Forelimb muscle (tissue), 1 donor: ENCODE measurements at regions not wholly inside any gene's neighbourhood (a gene's known extent, or its start where the extent isn't known, plus 50 kb on each side); places are given as distances from the start of the nearest gene placed in this dataset.

Experiments
- DNase-seq: peaks from one replicate; pipeline ENCODE4 v3.0.0-alpha.2; 2013; ENCODE audit warnings: low read depth

DNA sequence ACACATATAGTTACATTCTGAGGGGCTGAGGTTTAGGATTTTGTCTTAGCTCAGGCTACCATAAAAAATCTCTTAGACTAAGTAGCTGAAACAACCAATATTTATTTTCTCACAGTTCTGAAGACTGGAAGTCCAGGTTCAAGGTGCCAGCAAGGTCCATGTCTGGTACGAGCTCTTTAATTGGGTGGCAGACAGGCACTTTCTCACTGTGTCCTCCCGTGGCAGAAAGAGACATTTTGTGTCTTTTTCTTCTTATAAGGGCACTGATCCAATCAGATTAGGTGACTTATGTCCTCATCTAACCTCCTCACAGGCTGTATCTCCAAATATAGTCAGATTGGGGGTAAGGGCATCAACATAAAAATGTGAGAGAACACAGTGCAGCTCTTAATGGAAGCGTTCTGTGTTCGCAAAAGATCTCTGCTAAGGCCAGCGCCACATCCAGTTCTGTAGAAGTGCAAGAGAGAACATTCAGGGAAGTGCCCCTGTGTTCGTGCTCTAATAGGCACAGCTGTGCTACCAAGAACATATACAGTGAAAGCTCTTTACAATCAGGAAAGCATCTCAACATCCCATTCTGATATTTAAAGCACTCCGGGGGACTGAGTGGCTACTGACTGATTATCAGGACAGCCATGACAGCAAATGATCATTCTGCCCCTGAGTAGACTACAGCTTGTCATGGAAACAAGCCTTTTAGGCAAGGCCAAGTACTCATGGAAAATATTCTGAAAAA lies 819.2 kb downstream of the LIG4 start:
- DNase-seq = no peak

GRCh38 chr13:107392205-107392604 lies 823.1 kb downstream of the LIG4 start:
- DNase-seq = no peak

DNA sequence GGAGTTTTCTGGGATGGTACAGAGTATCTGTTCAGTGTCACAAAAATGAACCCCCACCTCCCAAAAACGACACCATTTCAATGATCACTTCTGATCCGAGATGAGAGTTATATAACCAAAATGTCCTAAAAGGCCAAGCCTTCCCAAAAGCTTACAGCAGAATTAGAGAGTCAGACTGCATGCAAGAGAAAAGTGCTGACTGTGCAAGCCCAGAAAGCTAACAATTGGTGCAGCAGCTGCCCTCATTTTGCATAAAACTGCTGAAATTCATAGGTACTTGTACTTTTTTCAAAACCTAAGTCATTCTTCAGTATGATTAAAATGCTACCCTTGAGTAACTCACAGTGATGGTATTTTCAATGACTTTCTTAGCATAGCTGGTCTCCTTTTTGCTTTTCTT lies 819.6 kb upstream of the ARGLU1 start:
- no peak for DNase-seq

GRCh38 chr13:107379407-107380155 lies 811.6 kb upstream of the ARGLU1 start:
- DNase-seq = no peak

DNA sequence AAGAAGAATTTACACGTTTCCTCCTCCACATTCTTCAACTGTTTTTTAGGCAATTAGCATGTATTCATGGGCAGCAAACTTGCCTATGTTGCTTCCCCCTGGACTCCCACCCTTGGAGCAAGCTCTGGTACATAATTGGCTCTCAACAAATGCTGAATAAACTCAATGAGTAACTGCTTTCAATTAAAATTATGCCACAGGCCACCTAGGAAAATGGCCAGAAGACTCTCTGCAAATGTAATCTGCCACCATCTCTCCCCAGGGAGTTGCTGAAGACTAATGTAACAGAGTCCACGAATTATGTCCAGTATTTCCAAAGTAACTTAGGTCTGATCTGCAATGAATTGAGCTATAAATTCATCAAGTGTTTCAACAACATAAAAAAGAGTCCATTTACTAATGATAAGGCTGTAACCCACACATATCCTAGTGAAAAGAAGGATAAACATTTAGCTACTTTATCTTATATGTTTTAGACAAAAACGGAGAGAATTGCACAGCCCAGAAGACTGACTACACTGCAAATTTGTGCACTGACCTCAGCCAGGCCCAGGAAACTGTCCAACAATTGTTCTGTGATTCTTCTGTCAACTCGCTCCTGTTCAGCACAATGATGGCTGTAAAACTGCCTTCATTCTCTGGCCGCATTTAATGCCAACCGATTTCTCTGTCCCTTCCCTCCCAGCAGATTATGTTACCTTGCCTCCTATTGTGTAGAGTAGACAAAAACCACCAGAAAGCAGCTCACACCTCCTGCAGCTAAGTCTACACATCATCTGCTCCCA lies 808.6 kb upstream of the ARGLU1 start:
- no peak for DNase-seq

GRCh38 chr13:107375701-107376340 lies 807.9 kb upstream of the ARGLU1 start:
- DNase-seq = no peak

DNA sequence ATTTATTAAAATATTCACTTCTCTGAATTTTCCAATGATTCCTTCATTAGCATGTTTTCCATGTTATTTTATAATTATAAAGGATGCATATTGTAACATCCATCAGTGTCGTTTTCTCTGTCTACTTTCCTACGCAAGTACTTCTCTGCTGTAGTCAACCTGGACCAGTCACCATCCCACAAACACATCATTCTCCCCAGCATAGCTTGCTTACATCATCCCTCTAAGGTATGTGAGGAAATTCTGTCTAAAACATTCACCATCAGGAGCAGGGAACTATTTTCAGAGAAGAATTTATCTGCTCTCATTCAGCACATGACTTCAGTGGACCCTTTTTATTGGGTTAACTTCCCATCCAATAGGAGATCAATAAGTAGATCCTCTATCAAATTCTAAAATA lies 806.1 kb upstream of the ARGLU1 start:
- no peak for DNase-seq

- DNase-seq = peak; percentile 9
Observed at GRCh38 chr13:107373551-107373950, 805.6 kb upstream of the ARGLU1 start.

DNA sequence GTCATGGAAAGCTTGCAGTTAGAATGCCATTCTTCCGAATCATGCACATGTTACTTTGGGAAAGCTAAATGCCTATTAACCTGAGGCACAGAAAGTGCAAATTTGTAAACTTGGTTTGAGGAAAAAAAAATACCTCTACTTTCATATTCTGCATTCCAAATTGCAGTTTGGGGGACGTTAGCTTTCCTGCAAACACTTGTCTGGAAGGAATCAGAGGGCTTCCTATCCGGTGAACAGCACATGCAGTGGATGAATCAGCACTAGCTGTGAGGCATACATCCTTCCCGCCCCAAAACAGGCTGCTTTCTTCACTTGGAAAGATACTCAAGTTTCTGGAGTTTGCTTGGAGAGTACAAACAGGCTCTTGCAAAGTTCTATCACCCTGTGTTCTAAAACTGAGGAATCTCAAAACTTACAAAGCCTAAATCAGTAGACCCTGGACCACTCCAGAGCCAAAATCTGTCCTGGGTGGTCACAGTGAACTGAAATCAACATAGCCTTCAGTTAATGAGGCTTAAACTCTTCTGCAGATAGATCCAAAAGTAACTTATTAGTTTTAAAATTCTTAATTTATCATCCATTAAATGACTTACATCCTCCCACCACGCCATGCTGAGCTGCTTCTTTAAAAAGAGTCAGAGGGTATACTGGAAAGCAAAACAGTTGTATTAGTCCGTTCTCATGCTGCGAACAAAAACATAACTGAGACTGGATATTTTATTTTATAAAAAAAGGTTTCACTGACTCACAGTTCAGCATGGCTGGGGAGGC lies 802.3 kb upstream of the ARGLU1 start:
- no peak for DNase-seq

GRCh38 chr13:107367258-107367657 lies 799.3 kb upstream of the ARGLU1 start:
- no peak for DNase-seq

DNA sequence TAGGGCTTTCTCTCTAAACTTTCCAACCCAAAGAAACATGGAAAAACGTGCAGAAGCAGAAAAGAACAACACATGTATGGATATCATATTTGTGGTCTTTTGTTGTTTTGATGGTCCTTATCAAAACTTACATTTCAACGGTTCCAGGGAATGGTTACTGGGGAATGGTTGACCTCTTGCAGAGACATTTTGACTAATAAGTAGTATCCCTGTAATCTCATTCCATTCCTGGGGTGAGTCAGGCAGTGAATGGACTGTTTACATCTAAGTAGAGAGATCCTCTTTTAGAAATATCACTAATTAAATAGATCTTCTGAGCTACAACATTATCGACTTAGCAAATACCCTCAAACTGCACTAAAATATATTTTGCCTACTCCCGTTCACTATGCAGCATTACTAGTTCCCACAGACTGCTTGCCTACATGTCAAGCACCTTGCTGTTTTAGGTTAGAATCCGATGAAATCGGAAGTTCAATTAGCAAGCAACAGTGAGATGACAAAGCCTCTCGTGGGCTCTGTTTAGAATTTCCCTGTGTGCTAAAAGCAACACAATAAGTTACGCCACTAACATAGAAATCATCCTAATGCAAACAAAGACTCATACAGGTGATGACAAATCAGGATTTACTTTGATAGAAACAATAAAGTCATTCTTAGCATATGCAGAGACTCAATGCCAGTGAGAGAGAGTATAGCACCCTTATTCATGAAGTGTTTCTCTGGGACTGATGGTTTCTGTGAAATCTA lies 797.7 kb upstream of the ARGLU1 start:
- no peak for DNase-seq

DNA sequence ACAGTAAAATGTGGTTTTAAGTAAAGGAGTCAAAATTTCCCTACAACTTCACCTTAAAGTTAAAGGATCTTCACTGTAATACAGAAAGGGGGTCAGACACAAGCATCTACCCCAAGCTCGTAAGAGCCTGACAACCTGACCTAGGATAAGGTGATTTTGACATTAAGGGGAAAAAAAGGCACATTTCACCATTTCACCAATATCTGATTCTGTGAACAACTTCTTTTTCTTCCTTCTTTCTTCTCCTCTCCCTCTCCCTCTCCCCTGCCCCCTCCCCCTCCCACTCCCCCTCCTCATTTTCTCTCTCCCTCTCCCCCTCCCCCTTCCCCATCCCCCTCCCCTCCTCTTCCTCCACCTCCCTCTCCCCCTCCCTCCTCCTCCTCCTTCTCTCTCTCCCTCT lies 796.7 kb upstream of the ARGLU1 start:
- no peak for DNase-seq

DNA sequence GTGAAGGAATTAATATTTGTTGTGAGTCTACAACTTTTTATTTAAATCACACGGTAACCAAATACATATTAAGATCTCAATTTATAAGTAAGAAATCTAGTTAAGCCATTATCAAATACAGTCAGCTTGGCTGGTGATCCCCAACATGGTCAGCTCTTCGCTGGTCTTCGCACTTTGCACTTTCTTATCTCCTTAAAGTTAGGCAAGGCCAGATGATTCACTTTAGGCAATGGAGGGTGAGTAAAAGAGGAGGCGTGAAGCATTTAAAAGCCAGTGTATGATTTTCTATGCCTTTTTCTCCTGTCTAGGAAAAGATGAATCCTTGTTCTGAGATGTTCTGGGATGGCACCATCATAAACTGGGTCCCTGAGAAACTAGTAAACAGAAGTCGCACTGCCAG lies 793.7 kb upstream of the ARGLU1 start:
- no peak for DNase-seq

DNA sequence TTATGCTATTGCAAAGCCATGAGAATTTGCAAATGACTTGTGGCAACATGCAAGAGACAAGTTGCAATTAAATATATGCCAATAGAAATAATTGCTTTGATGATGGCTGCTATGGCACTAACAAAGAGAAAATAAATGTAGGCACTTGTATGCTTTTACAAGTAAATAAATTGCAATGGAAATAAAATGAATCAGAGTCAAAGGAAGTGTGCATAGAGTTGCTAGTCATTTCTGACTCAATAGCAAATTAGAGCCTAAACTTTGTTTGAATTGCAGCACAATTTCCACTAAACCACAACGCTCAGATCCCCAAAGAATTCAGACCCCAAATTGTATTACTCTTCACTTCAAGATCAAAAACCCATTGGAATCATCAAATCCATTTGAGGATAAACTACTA lies 792.1 kb upstream of the ARGLU1 start:
- no peak for DNase-seq

DNA sequence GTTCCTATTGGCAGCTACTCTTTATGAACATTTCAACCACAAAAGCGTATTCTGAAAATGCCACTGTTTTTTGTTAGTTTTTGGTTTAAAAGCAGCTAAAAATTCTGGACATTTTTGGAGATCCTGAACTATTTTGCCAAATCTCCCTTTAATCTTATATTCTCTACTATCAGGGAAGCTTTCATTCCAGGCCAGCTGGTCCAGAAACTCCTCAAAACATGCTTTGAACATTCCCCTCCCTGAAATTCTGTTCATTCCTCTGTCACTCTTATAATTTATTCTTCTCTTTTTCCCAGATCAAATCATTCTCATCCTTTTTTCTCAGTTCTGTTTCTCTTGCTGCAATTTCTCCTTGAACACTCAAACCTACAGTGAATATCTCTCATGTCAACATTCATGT lies 790.9 kb upstream of the ARGLU1 start:
- no peak for DNase-seq

DNA sequence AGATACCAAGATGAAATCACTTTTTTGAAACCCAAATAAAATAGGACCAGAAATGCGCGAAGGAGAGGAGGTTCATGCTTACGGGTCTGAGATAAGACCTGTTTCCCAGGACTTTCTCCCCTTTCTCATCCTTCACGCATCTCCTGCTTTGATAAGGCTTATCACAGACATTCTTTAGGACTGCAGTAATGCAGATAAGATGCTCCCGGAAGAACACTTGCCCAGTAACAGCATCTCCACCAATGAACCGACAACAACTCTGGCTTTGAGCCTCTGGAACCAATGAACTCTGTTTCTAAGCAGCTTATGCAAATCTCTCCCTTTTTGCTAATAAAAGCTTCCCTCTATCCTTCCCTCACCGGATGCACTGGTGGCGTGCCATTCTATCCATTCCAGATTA lies 783.4 kb upstream of the ARGLU1 start:
- DNase-seq = no peak

GRCh38 chr13:107348925-107349324 lies 781.0 kb upstream of the ARGLU1 start:
- no peak for DNase-seq

DNA sequence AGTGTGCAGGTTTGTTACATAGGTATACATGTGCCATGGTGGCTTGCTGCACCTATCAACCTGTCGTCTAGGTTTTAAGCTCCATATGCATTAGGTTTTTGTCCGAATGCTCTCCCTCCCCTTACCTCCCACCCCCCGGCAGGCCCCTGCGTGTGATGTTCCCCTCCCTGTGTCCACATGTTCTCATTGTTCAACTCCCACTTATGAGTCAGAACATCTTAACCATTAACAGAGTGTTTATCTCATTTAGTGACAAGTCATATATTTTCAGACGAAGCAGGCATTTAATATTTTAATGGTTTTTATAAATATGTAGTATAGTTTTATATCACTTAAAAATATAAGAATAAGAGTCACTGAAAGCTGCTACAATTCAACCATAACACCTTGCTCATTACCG lies 780.5 kb upstream of the ARGLU1 start:
- no peak for DNase-seq

- no peak for DNase-seq
Observed at GRCh38 chr13:107347641-107348369, 779.9 kb upstream of the ARGLU1 start.

DNA sequence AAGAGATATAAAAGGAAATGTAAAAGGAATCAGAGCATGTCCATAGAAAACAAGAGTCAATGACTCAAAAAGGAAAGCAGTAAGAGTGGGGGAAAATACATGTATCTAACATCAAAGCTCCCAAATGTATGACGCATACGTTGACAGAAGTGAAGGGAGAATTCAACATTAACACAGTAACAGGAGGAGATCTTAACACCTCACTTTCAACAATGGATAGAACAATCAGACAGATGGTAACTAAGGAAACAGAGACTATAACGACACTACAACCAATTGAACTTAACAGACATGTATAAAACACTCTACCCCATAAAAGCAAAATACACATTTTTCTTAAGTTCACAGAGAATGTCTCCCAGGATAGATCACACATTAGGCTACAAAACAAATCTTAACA lies 774.8 kb upstream of the ARGLU1 start:
- no peak for DNase-seq
